D721Med (cell line): ENCODE measurements at regions not wholly inside any gene's neighbourhood (a gene's known extent, or its start where the extent isn't known, plus 50 kb on each side); places are given as distances from the start of the nearest gene placed in this dataset.
"Not testable (repeated sequence)": the region's sequence is repeated elsewhere in the genome, so short reads cannot be mapped to it uniquely, and the experiment has no call there.

ENCODE experiments used
- DNase-seq: peaks from one replicate; pipeline ENCODE4 v3.0.0; 2011; ENCODE audit warnings: low spot score; ENCODE audit not compliant: insufficient read length
- FAIRE-seq: peaks from 2 replicates; lab custom pipeline; 2011; peaks lifted over from hg19 to GRCh38; lab: Jason Lieb, UNC
- CTCF ChIP-seq: IDR thresholded peaks from 2 replicates; pipeline ENCODE4 v1.5.1; 2012; ENCODE audit warnings: mild to moderate bottlenecking, control low read depth; ENCODE audit not compliant: insufficient read depth; ENCODE audit errors: missing control alignments

GRCh38 chr2:109721135-109721534 is 73.0 kb upstream of the RGPD5 start:
- DNase-seq (no peak), FAIRE-seq (no peak)
- no peak for TF ChIP-seq CTCF

- no peak for FAIRE-seq
- no peak for DNase-seq
- TF ChIP-seq CTCF = no peak
Measured at GRCh38 chr2:109721626-109722025, 72.5 kb upstream of the RGPD5 start.

- FAIRE-seq (no peak), DNase-seq (no peak)
- TF ChIP-seq CTCF = no peak
Measured at GRCh38 chr2:109722026-109722425, 72.1 kb upstream of the RGPD5 start.

GRCh38 chr2:109722640-109723039 is 71.5 kb upstream of the RGPD5 start:
- FAIRE-seq, DNase-seq: not testable (repeated sequence)

- not testable (repeated sequence) for FAIRE-seq
Measured at GRCh38 chr2:109723153-109723552, 71.0 kb upstream of the RGPD5 start.

GRCh38 chr2:109724533-109725460 is 69.3 kb upstream of the RGPD5 start:
- DNase-seq (no peak), FAIRE-seq (no peak)
- no peak for TF ChIP-seq CTCF

More at GRCh38 chr2:109723153-109723552, 71.0 kb upstream of the RGPD5 start:
- DNase-seq = not testable (repeated sequence)

GRCh38 chr2:109726379-109727270 is 67.5 kb upstream of the RGPD5 start:
- FAIRE-seq (no peak), DNase-seq (no peak)
- TF ChIP-seq CTCF = no peak
